Fibroblast of villous mesenchyme (primary cell): ENCODE measurements at regions not wholly inside any gene's neighbourhood (a gene's known extent, or its start where the extent isn't known, plus 50 kb on each side); places are given as distances from the start of the nearest gene placed in this dataset.

Source experiments
- DNase-seq: peaks from one replicate; pipeline ENCODE4 v3.0.0-alpha.2; 2010; ENCODE audit warnings: low read depth
- H3K4me3 ChIP-seq: 2 replicates; pipeline ENCODE4 v1.5.1; 2011; ENCODE audit warnings: low read depth, mild to moderate bottlenecking, low read length
- TF ChIP-seq, protein P1 (sequence below): IDR thresholded peaks from 2 replicates; pipeline ENCODE4 v1.5.1; 2012; ENCODE audit warnings: low read depth, mild to moderate bottlenecking, low read length; ENCODE audit not compliant: insufficient read depth

DNA sequence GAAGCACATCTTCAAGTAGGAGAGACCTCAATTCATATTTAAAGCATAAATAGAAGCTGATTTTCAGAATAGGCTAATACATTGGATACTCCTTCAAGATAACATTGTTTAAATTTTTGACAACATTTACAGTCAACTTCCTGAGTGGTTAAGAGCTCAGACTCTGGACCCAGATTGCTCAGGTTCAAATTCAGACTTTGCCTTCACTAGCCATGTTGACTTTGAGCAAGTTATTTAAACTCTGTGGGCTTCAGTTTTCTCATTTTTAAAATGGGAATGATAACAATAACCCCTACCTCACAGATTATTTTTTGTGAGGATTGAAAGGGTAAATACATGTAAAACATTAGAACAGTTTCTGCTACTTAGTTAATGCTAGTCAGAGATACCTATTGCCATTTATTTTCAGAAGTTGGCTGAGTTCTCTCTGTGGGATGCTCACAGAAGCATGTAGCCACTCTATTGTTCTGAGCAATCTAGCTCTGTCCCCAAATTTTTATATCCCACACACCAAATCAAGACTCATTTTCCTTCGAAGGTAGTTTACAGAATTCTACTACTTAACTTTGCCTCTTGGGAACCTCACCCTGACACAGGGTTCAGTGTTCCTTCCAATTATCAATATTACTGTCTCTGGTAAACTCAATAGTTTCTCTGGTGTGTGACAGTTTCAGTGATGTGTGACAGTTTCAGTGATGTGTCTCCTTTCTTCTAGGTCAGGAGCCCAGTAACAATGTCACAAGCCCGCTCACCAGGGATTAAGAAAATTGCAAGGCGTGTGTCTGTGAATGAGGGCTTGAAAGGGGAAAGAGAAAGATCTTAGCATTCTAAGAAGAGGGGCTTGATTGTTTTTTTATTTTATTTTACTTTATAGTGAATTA is 79.4 kb upstream of the OSTN start:
- no peak for DNase-seq
- H3K4me3 ChIP-seq: no peak overlapping the region
- TF ChIP-seq, protein P1, sequence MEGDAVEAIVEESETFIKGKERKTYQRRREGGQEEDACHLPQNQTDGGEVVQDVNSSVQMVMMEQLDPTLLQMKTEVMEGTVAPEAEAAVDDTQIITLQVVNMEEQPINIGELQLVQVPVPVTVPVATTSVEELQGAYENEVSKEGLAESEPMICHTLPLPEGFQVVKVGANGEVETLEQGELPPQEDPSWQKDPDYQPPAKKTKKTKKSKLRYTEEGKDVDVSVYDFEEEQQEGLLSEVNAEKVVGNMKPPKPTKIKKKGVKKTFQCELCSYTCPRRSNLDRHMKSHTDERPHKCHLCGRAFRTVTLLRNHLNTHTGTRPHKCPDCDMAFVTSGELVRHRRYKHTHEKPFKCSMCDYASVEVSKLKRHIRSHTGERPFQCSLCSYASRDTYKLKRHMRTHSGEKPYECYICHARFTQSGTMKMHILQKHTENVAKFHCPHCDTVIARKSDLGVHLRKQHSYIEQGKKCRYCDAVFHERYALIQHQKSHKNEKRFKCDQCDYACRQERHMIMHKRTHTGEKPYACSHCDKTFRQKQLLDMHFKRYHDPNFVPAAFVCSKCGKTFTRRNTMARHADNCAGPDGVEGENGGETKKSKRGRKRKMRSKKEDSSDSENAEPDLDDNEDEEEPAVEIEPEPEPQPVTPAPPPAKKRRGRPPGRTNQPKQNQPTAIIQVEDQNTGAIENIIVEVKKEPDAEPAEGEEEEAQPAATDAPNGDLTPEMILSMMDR: no peak

- no peak for DNase-seq
- TF ChIP-seq, protein P1: no peak
- no peak overlapping the region for H3K4me3 ChIP-seq
Observed at GRCh38 chr3:191111722-191112121, 87.3 kb upstream of the OSTN start.

- no peak for DNase-seq
- TF ChIP-seq, protein P1: no peak
- H3K4me3 ChIP-seq: no peak overlapping the region
Observed at GRCh38 chr3:191105418-191105817, 93.6 kb upstream of the OSTN start.

DNA sequence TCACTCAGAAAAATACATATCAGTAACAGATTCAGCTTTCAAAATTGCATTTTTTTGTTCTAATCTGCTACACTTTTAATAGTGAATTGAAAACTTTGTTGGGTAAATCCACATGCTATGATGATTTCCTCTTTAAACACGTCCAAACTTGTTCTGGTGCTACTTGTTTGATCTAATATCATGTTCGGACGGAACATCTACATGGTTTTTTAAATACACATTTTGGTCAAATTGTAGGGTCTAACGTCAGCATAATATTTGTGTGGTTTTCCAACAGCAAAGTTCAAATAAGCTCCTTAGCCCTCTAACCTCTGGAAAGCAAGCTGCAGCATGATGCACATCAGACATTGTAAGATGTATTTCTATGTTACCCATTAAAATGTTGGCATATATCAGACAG is 98.5 kb upstream of the OSTN start:
- no peak for DNase-seq
- TF ChIP-seq, protein P1: no peak
- H3K4me3 ChIP-seq: no peak overlapping the region

- DNase-seq: peak; percentile 54
- H3K4me3 ChIP-seq: no peak overlapping the region
Observed at GRCh38 chr3:191094057-191094845, 104.8 kb upstream of the OSTN start.

DNA sequence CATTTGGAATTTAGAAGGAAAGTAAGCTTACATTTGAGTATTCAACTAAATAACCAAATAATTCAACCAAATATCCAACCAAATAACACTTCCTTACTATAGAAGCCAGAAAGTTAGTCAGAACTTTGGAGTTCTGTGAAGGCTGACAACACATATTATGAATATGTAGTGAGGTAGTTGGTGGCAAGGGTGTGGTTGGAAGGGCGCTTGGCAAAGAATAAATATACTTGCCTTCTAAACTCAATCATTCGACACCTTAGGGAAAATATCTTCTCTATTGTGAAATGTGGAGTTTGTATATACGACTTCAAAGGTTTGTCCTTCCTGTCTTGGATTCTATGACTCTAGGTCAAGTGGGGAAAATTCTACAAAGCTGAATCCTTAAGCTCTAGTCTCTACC is 111.7 kb upstream of the OSTN start:
- TF ChIP-seq, protein P1: no peak
- no peak for DNase-seq

More at GRCh38 chr3:191094057-191094845, 104.8 kb upstream of the OSTN start:
- TF ChIP-seq, protein P1: no peak

More for the DNA sequence above, 111.7 kb upstream of the OSTN start:
- no peak overlapping the region for H3K4me3 ChIP-seq
